ENCODE measurements at regions not wholly inside any gene's neighbourhood (a gene's known extent, or its start where the extent isn't known, plus 50 kb on each side); places are given as distances from the start of the nearest gene placed in this dataset.

GRCh38 chr13:31477961-31478360 is 261.4 kb upstream of the RXFP2 start:
- H3K27me3 ChIP-seq (replicated peaks; ENCODE audit: control insufficient read depth, insufficient read depth, low read length) = no peaks in the 10 kb centered on the region
- H3K9me3 ChIP-seq (ENCODE audit: control insufficient read depth, low read length) = no peaks in the 10 kb centered on the region
- H3K36me3 ChIP-seq (ENCODE audit: control insufficient read depth, insufficient read depth, low read length, severe bottlenecking) = no peaks in the 10 kb centered on the region
- H3K9ac ChIP-seq (ENCODE audit: low read length) = no peak overlapping the region
- DNase-seq (ENCODE audit: low read depth) = peak; percentile 53
- peaks cover 23% of the 10 kb centered on the region for H3K4me1 ChIP-seq (ENCODE audit: control insufficient read depth, insufficient read depth, low read length)
- H3K4me3 ChIP-seq (ENCODE audit: low read length) = no peak overlapping the region

DNA sequence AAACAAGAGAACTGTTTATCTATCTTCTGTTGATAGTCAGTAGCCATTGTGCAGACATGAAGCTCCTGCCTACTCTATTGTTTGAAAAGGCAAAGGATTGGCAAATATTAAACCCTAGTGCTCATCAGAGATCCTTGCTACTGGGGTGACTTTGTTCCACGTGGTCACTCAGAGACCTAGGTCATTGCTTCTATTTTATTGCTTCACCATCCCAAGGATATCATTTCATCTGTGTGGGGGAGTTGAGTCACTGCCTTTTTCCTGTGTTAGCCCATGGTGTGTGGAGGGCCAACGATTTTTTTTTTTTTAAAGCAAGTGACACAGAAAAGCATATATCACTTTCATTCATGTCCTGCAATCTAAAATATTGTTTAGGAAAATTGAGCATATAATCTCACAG is 254.1 kb upstream of the RXFP2 start:
- no peaks in the 10 kb centered on the region for H3K36me3 ChIP-seq (ENCODE audit: control insufficient read depth, insufficient read depth, low read length, severe bottlenecking)
- peak overlapping the region; percentile 63 for H3K4me3 ChIP-seq (ENCODE audit: low read length)

DNA sequence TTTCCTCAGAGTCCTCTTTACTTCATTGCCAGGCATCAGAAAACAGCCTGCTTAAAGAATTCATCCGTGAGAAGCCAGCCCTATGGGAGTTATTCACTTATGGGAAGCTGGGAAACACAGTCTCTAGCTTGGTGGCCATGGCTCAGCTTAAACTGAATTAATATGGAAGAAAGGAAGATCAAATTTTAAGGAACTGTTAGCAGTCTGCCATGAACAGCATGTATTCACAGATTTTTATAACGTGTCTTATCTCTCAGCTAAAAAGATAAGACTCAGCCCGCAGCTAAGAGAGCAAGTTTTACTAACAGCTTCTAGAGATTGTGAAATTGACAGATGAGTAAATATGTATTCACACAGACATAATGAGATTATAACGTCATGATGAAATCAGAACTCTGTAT is 253.7 kb upstream of the RXFP2 start:
- H3K36me3 ChIP-seq (ENCODE audit: control insufficient read depth, insufficient read depth, low read length, severe bottlenecking) = no peaks in the 10 kb centered on the region
- H3K9me3 ChIP-seq (ENCODE audit: control insufficient read depth, low read length) = no peaks in the 10 kb centered on the region
- no peaks in the 10 kb centered on the region for H3K27me3 ChIP-seq (replicated peaks; ENCODE audit: control insufficient read depth, insufficient read depth, low read length)
- peaks cover 18% of the 10 kb centered on the region for H3K4me1 ChIP-seq (ENCODE audit: control insufficient read depth, insufficient read depth, low read length)
- H3K4me3 ChIP-seq (ENCODE audit: low read length) = peak overlapping the region; percentile 63
- peak overlapping the region; percentile 61 for H3K9ac ChIP-seq (ENCODE audit: low read length)
- peak; percentile 18 for DNase-seq (ENCODE audit: low read depth)

More for the DNA sequence above, 254.1 kb upstream of the RXFP2 start:
- Histone ChIP-seq H3K9me3 (ENCODE audit: control insufficient read depth, low read length) (no peaks in the 10 kb centered on the region), H3K9ac (ENCODE audit: low read length) (peak overlapping the region; percentile 61), H3K27me3 (replicated peaks; ENCODE audit: control insufficient read depth, insufficient read depth, low read length) (no peaks in the 10 kb centered on the region), H3K4me1 (ENCODE audit: control insufficient read depth, insufficient read depth, low read length) (peaks cover 18% of the 10 kb centered on the region)
- DNase-seq (ENCODE audit: low read depth) = no peak

- Histone ChIP-seq H3K9ac (ENCODE audit: low read length) (no peak overlapping the region), H3K36me3 (ENCODE audit: control insufficient read depth, insufficient read depth, low read length, severe bottlenecking) (no peaks in the 10 kb centered on the region), H3K9me3 (ENCODE audit: control insufficient read depth, low read length) (peaks cover 32% of the 10 kb centered on the region), H3K4me3 (ENCODE audit: low read length) (no peak overlapping the region), H3K27me3 (replicated peaks; ENCODE audit: control insufficient read depth, insufficient read depth, low read length) (no peaks in the 10 kb centered on the region), H3K4me1 (ENCODE audit: control insufficient read depth, insufficient read depth, low read length) (no peaks in the 10 kb centered on the region)
- no peak for DNase-seq (ENCODE audit: low read depth)
These were observed 244.0 kb upstream of the RXFP2 start for GRCh38 chr13:31495336-31495735.

- H3K9me3 ChIP-seq (ENCODE audit: control insufficient read depth, low read length) = peaks cover 49% of the 10 kb centered on the region
- H3K4me3 ChIP-seq (ENCODE audit: low read length) = no peak overlapping the region
- no peaks in the 10 kb centered on the region for H3K36me3 ChIP-seq (ENCODE audit: control insufficient read depth, insufficient read depth, low read length, severe bottlenecking)
- no peaks in the 10 kb centered on the region for H3K27me3 ChIP-seq (replicated peaks; ENCODE audit: control insufficient read depth, insufficient read depth, low read length)
- no peak for DNase-seq (ENCODE audit: low read depth)
- no peaks in the 10 kb centered on the region for H3K4me1 ChIP-seq (ENCODE audit: control insufficient read depth, insufficient read depth, low read length)
- H3K9ac ChIP-seq (ENCODE audit: low read length) = no peak overlapping the region
These were observed 240.1 kb upstream of the RXFP2 start for GRCh38 chr13:31499274-31499673.

DNA sequence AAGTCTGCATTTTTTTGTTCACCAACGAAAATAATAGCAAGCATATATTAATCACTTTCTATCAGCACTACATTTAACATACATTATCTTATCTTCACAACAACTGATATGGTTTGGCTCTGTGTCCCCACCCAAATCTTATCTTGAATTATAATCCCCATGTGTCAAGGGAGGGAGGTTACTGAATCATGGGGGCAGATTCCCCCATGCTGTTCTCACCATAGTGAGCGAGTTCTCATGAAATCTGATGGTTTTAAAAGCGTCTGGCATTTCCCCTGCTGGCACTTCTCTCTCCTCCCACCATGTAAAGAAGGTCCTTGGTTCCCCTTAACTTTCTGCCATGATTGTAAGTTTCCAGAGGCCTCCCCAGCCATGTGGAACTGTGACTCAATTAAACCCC is 235.7 kb upstream of the RXFP2 start:
- DNase-seq (ENCODE audit: low read depth) = no peak
- H3K36me3 ChIP-seq (ENCODE audit: control insufficient read depth, insufficient read depth, low read length, severe bottlenecking) = no peaks in the 10 kb centered on the region
- peaks cover 33% of the 10 kb centered on the region for H3K9me3 ChIP-seq (ENCODE audit: control insufficient read depth, low read length)
- H3K27me3 ChIP-seq (replicated peaks; ENCODE audit: control insufficient read depth, insufficient read depth, low read length) = no peaks in the 10 kb centered on the region
- H3K9ac ChIP-seq (ENCODE audit: low read length) = no peak overlapping the region
- H3K4me3 ChIP-seq (ENCODE audit: low read length) = no peak overlapping the region
- H3K4me1 ChIP-seq (ENCODE audit: control insufficient read depth, insufficient read depth, low read length) = no peaks in the 10 kb centered on the region

GRCh38 chr13:31504918-31505317 is 234.4 kb upstream of the RXFP2 start:
- Histone ChIP-seq H3K36me3 (ENCODE audit: control insufficient read depth, insufficient read depth, low read length, severe bottlenecking) (no peaks in the 10 kb centered on the region), H3K4me3 (ENCODE audit: low read length) (no peak overlapping the region), H3K9me3 (ENCODE audit: control insufficient read depth, low read length) (peaks cover 20% of the 10 kb centered on the region), H3K27me3 (replicated peaks; ENCODE audit: control insufficient read depth, insufficient read depth, low read length) (no peaks in the 10 kb centered on the region), H3K4me1 (ENCODE audit: control insufficient read depth, insufficient read depth, low read length) (no peaks in the 10 kb centered on the region), H3K9ac (ENCODE audit: low read length) (no peak overlapping the region)
- no peak for DNase-seq (ENCODE audit: low read depth)

- Histone ChIP-seq H3K4me1 (ENCODE audit: control insufficient read depth, insufficient read depth, low read length) (peaks cover 21% of the 10 kb centered on the region), H3K9me3 (ENCODE audit: control insufficient read depth, low read length) (no peaks in the 10 kb centered on the region), H3K9ac (ENCODE audit: low read length) (no peak overlapping the region), H3K27me3 (replicated peaks; ENCODE audit: control insufficient read depth, insufficient read depth, low read length) (no peaks in the 10 kb centered on the region), H3K4me3 (ENCODE audit: low read length) (no peak overlapping the region), H3K36me3 (ENCODE audit: control insufficient read depth, insufficient read depth, low read length, severe bottlenecking) (no peaks in the 10 kb centered on the region)
- no peak for DNase-seq (ENCODE audit: low read depth)
These were observed 227.0 kb upstream of the RXFP2 start for GRCh38 chr13:31512331-31512730.

DNA sequence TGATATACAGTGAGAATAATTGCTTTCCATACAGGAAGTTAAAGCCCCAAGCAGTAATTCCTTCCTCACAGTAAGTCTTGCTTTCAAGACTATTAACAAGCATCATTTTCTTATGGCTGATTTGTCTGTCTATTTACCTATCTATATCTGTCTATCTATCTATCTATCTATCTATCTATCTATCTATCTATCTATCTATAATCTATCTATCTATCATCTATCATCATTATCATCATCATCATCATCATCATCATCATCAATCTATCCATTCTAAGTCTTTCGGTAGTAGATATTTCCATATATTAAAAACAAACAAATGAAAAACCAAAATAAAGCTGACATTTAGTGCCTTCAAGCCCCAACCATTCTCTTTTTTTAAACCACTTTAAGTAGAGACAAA is 224.4 kb upstream of the RXFP2 start:
- Histone ChIP-seq H3K4me3 (ENCODE audit: low read length) (peak overlapping the region; percentile 46), H3K36me3 (ENCODE audit: control insufficient read depth, insufficient read depth, low read length, severe bottlenecking) (no peaks in the 10 kb centered on the region), H3K9me3 (ENCODE audit: control insufficient read depth, low read length) (no peaks in the 10 kb centered on the region), H3K27me3 (replicated peaks; ENCODE audit: control insufficient read depth, insufficient read depth, low read length) (no peaks in the 10 kb centered on the region), H3K4me1 (ENCODE audit: control insufficient read depth, insufficient read depth, low read length) (peaks cover 32% of the 10 kb centered on the region), H3K9ac (ENCODE audit: low read length) (peak overlapping the region; percentile 40)
- DNase-seq (ENCODE audit: low read depth) = no peak

DNA sequence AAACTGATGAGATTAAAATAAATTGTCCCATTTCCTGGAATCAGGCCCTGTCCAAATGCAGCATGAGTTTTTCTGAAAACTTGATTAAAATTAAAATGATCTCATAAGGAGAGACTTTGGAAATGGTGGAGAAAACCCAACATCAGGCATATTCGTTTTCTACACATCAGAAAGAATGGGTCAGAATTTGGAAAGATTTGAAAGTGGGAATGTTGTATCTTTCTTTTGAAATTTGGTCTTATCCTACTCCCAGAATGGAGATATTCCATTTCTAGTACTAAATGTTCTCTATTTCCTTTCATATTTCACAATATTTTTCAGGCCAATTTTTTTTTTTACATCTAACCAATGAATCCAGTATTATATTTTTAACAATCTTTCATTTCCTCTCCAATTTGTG is 223.9 kb upstream of the RXFP2 start:
- Histone ChIP-seq H3K4me3 (ENCODE audit: low read length) (peak overlapping the region; percentile 46), H3K36me3 (ENCODE audit: control insufficient read depth, insufficient read depth, low read length, severe bottlenecking) (no peaks in the 10 kb centered on the region), H3K4me1 (ENCODE audit: control insufficient read depth, insufficient read depth, low read length) (peaks cover 32% of the 10 kb centered on the region), H3K9ac (ENCODE audit: low read length) (peak overlapping the region; percentile 40), H3K9me3 (ENCODE audit: control insufficient read depth, low read length) (no peaks in the 10 kb centered on the region), H3K27me3 (replicated peaks; ENCODE audit: control insufficient read depth, insufficient read depth, low read length) (no peaks in the 10 kb centered on the region)
- DNase-seq (ENCODE audit: low read depth) = peak; percentile 30

DNA sequence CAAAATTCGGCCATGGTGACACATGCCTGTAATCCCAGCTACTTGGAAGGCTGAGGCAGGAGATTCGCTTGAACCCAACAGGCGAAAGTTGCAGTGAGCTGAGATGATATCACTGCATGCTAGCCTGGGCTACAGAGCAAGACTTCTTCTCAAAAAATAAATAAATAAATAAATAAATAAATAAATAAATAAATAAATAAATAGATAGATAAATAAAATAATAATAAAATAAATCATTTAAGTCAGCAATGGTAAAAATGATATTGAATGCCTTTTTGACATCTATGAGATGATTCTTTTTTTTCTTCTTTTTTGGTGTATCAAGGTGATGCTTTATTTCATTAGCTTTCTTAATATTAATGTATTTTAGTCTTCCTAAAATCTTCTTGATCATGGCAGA is 221.7 kb upstream of the RXFP2 start:
- H3K9me3 ChIP-seq (ENCODE audit: control insufficient read depth, low read length) = no peaks in the 10 kb centered on the region
- DNase-seq (ENCODE audit: low read depth) = no peak
- peaks cover 44% of the 10 kb centered on the region for H3K4me1 ChIP-seq (ENCODE audit: control insufficient read depth, insufficient read depth, low read length)
- H3K36me3 ChIP-seq (ENCODE audit: control insufficient read depth, insufficient read depth, low read length, severe bottlenecking) = no peaks in the 10 kb centered on the region
- H3K27me3 ChIP-seq (replicated peaks; ENCODE audit: control insufficient read depth, insufficient read depth, low read length) = no peaks in the 10 kb centered on the region
- no peak overlapping the region for H3K9ac ChIP-seq (ENCODE audit: low read length)
- no peak overlapping the region for H3K4me3 ChIP-seq (ENCODE audit: low read length)

GRCh38 chr13:31518645-31519044 is 220.7 kb upstream of the RXFP2 start:
- Histone ChIP-seq H3K9ac (ENCODE audit: low read length) (no peak overlapping the region), H3K36me3 (ENCODE audit: control insufficient read depth, insufficient read depth, low read length, severe bottlenecking) (no peaks in the 10 kb centered on the region), H3K4me1 (ENCODE audit: control insufficient read depth, insufficient read depth, low read length) (peaks cover 44% of the 10 kb centered on the region), H3K27me3 (replicated peaks; ENCODE audit: control insufficient read depth, insufficient read depth, low read length) (no peaks in the 10 kb centered on the region), H3K4me3 (ENCODE audit: low read length) (no peak overlapping the region), H3K9me3 (ENCODE audit: control insufficient read depth, low read length) (no peaks in the 10 kb centered on the region)
- peak; percentile 88 for DNase-seq (ENCODE audit: low read depth)
